K562 (cell line): ENCODE measurements at regions not wholly inside any gene's neighbourhood (a gene's known extent, or its start where the extent isn't known, plus 50 kb on each side); places are given as distances from the start of the nearest gene placed in this dataset.

Source experiments
- ATAC-seq: fragments of 200-7000 bp; cut with Tn5 transposase; 3 replicates; pipeline ENCODE4 v1.9.1; 2020; ENCODE audit warnings: moderate library complexity
- BruUV-seq: library from RNA; stranded (reverse); fragments of 400-500 nt; replicated peaks from 2 replicates; lab custom pipeline; 2021; lab: Mats Ljungman, UMichigan
- CTCF ChIA-PET: fragments of 300-600 bp; formaldehyde crosslinking; extraction: SDS; loops from one replicate; lab custom pipeline; 2021; ENCODE audit warnings: low intra/inter-chr PET ratio; lab: Yijun Ruan, JAX
- POLR2A ChIA-PET: fragments of 300-600, 350-650 bp; sonication (Branson Sonifier 250); formaldehyde crosslinking; extraction: SDS; loops from one replicate; lab custom pipeline; 2021; ENCODE audit warnings: antibody characterized with exemption, inconsistent platforms; lab: Yijun Ruan, JAX
- DNase-seq, 4 experiments: peaks; one replicate each; pipeline versions ENCODE4 v3.0.0 to v3.0.0-alpha.2; 2011 to 2018; ENCODE audit warnings: low spot score in 3 of 4, mixed read lengths in 3 of 4; ENCODE audit errors: extremely low read depth in 1 of 4
- FAIRE-seq: peaks from 2 replicates; lab custom pipeline; 2011; peaks lifted over from hg19 to GRCh38; lab: Jason Lieb, UNC
- H2AFZ ChIP-seq: 2 replicates; pipeline ENCODE4 v1.6.0; 2011; ENCODE audit warnings: low read depth, low read length, control low read depth, inconsistent platforms
- H3K27ac ChIP-seq: fragments of 200-600 bp; 3 replicates; pipeline ENCODE4 v1.8.0; 2011; ENCODE audit warnings: low read depth, mild to moderate bottlenecking, control low read depth, inconsistent platforms, low read length, moderate library complexity, mixed read lengths; ENCODE audit errors: extremely low read depth
- H3K27me3 ChIP-seq, 2 experiments: fragments of 300-600 bp in 1 of 2; 2 replicates in 1 of 2; 3 replicates in 1 of 2; pipeline versions ENCODE4 v1.6.0 to v1.8.0; 2011; ENCODE audit warnings: inconsistent platforms in 2 of 2, low read length in 2 of 2, mild to moderate bottlenecking in 1 of 2, mixed read lengths in 1 of 2, moderate library complexity in 1 of 2; ENCODE audit not compliant: control insufficient read depth in 2 of 2, insufficient read depth in 2 of 2
- H3K36me3 ChIP-seq: fragments of 300-600 bp; 3 replicates; pipeline ENCODE4 v1.8.0; 2011; ENCODE audit warnings: mild to moderate bottlenecking, low read length, inconsistent platforms; ENCODE audit not compliant: control insufficient read depth, insufficient read depth
- H3K4me1 ChIP-seq, 2 experiments: fragments of 200-600 bp in 1 of 2; replicated peaks in 1 of 2; 2 replicates in 1 of 2; 3 replicates in 1 of 2; pipeline versions ENCODE4 v1.5.1 to v1.8.0; 2011; ENCODE audit warnings: inconsistent platforms in 2 of 2, low read length in 2 of 2, mild to moderate bottlenecking in 1 of 2, mixed read lengths in 1 of 2, moderate library complexity in 1 of 2; ENCODE audit not compliant: control insufficient read depth in 2 of 2, insufficient read depth in 2 of 2
- H3K4me2 ChIP-seq: 2 replicates; pipeline ENCODE4 v1.6.1; 2011; ENCODE audit warnings: low read length, control low read depth, inconsistent platforms, mixed read lengths; ENCODE audit not compliant: insufficient read depth
- H3K4me3 ChIP-seq: fragments of 200-600 bp; sonication (generic), shearing (Covaris generic); 2 replicates; pipeline ENCODE4 v1.5.1; 2016; ENCODE audit warnings: control low read depth, inconsistent platforms
- H3K79me2 ChIP-seq: fragments of 200-600 bp; 3 replicates; pipeline ENCODE4 v1.8.0; 2011; ENCODE audit warnings: low read length, inconsistent platforms; ENCODE audit not compliant: control insufficient read depth, insufficient read depth
- H3K9ac ChIP-seq, 2 experiments: 2 replicates each; pipeline versions ENCODE4 v1.6.0 to v1.6.1; 2011; ENCODE audit warnings: low read depth in 2 of 2, low read length in 2 of 2, control low read depth in 1 of 2, inconsistent platforms in 1 of 2, mild to moderate bottlenecking in 1 of 2, mixed read lengths in 1 of 2; ENCODE audit not compliant: insufficient read depth in 1 of 2
- H3K9me1 ChIP-seq: one replicate; pipeline ENCODE4 v1.6.0; 2011; ENCODE audit warnings: inconsistent platforms, mild to moderate bottlenecking, low read length, moderate library complexity; ENCODE audit not compliant: control insufficient read depth, insufficient read depth
- H3K9me3 ChIP-seq: replicated peaks from 2 replicates; pipeline ENCODE4 v1.5.1; 2011; ENCODE audit warnings: low read depth, low read length, inconsistent platforms; ENCODE audit not compliant: control insufficient read depth, insufficient read depth
- H4K20me1 ChIP-seq: replicated peaks from 2 replicates; pipeline ENCODE4 v1.6.1; 2011; ENCODE audit warnings: low read length, inconsistent platforms, mixed read lengths; ENCODE audit not compliant: control insufficient read depth, insufficient read depth
- CBX3 ChIP-seq, 2 experiments: IDR thresholded peaks; 1 replicate in 1 of 2; 2 replicates in 1 of 2; pipeline ENCODE4 v1.6.1; 2012; ENCODE audit warnings: inconsistent platforms in 2 of 2, low read length in 2 of 2, borderline replicate concordance in 1 of 2, control low read depth in 1 of 2
- FIP1L1 ChIP-seq: fragments of 200-400 bp; formaldehyde crosslinking; IDR thresholded peaks from 2 replicates; pipeline ENCODE4 v1.6.1; 2018; ENCODE audit warnings: mild to moderate bottlenecking, low read depth, low read length; ENCODE audit not compliant: poor library complexity, severe bottlenecking
- FOXA1 ChIP-seq: fragments of 450-650 bp; IDR thresholded peaks from 2 replicates; pipeline ENCODE4 v1.6.1; 2016; ENCODE audit warnings: mild to moderate bottlenecking, borderline replicate concordance
- HDAC8 ChIP-seq: fragments of 450-650 bp; IDR thresholded peaks from 2 replicates; pipeline ENCODE4 v1.6.1; 2016; ENCODE audit warnings: mild to moderate bottlenecking, missing genetic modification characterization, moderate library complexity, missing compliant biosample characterization
- HMG20B ChIP-seq: fragments of 250-450 bp; sonication (Bioruptor Pico); IDR thresholded peaks from 2 replicates; pipeline ENCODE4 v1.5.0; 2021; ENCODE audit warnings: mild to moderate bottlenecking
- ILF3 ChIP-seq: fragments of 450-650 bp; IDR thresholded peaks from 2 replicates; pipeline ENCODE4 v1.6.1; 2018; ENCODE audit warnings: antibody characterized with exemption, mild to moderate bottlenecking, moderate library complexity, borderline replicate concordance
- ILK ChIP-seq: fragments of 450-650 bp; IDR thresholded peaks from 2 replicates; pipeline ENCODE4 v1.6.1; 2016; ENCODE audit warnings: missing genetic modification characterization, low read depth, mild to moderate bottlenecking, missing compliant biosample characterization, moderate library complexity, borderline replicate concordance
- KLF10 ChIP-seq: fragments of 250-450 bp; sonication (Bioruptor Pico); IDR thresholded peaks from 2 replicates; pipeline ENCODE4 v1.6.1; 2021; ENCODE audit warnings: matching md5 sums
- RFX7 ChIP-seq: fragments of 250-450 bp; sonication (Bioruptor Pico); IDR thresholded peaks from 2 replicates; pipeline ENCODE4 v1.5.1; 2021; ENCODE audit warnings: mild to moderate bottlenecking
- SRSF7 ChIP-seq: fragments of 200-400 bp; formaldehyde crosslinking; optimal IDR thresholded peaks from 2 replicates; pipeline ENCODE3; 2017; ENCODE audit warnings: mild to moderate bottlenecking, low read depth, low read length
- TCFL5 ChIP-seq: fragments of 250-450 bp; sonication (Bioruptor Pico); conservative IDR thresholded peaks from 2 replicates; pipeline ENCODE4 v1.6.1; 2021; ENCODE audit warnings: mild to moderate bottlenecking, moderate library complexity, matching md5 sums
- ZNF133 ChIP-seq: fragments of 250-450 bp; sonication (Bioruptor Pico); IDR thresholded peaks from 2 replicates; pipeline ENCODE4 v1.4.0; 2020; ENCODE audit warnings: mild to moderate bottlenecking
- ZNF444 ChIP-seq: fragments of 250-450 bp; sonication (Bioruptor Pico); IDR thresholded peaks from 2 replicates; pipeline ENCODE4 v1.4.0; 2020; ENCODE audit warnings: mild to moderate bottlenecking, moderate library complexity
- ZNF586 ChIP-seq: fragments of 450-650 bp; formaldehyde crosslinking; conservative IDR thresholded peaks from 2 replicates; pipeline ENCODE4 v1.4.0; 2020; ENCODE audit warnings: mild to moderate bottlenecking, moderate library complexity
- ZNF77 ChIP-seq: fragments of 250-450 bp; sonication (Bioruptor Pico); IDR thresholded peaks from 2 replicates; pipeline ENCODE4 v1.5.0; 2020
- WGBS: fragments of 100-300 bp; shearing (Covaris generic); methylation state at CpG from one replicate; pipeline ENCODE4 v1.1.6; 2016; ENCODE audit warnings: low coverage, mixed read lengths; ENCODE audit not compliant: insufficient coverage; ENCODE audit errors: missing lambda C conversion rate; 5-methylcytosine and 5-hydroxymethylcytosine counted together
- in situ Hi-C: fragments of 300-500 bp; cut with MboI; formaldehyde crosslinking; loops from 4 replicates; pipeline ENCODE4 v1.15.0; 2018; ENCODE audit warnings: inconsistent platforms, mixed read lengths
- intact Hi-C: fragments of 100-400 bp; cut with micrococcal nuclease; formaldehyde crosslinking; loops from 2 replicates; pipeline ENCODE4 v1.14.2; 2022
- TF ChIP-seq, protein P1 (sequence below): fragments of 250-450 bp; sonication (Bioruptor Pico); IDR thresholded peaks from 2 replicates; pipeline ENCODE4 v1.5.0; 2021; ENCODE audit warnings: mild to moderate bottlenecking, borderline replicate concordance

- no peak for ATAC-seq
- POLR2A ChIA-PET: no interaction called here
- no peaks in the 10 kb centered on the region for H3K9me3 ChIP-seq
- no peak overlapping the region for H3K4me3 ChIP-seq
- H3K79me2 ChIP-seq: no peaks in the 10 kb centered on the region
- no peaks in the 10 kb centered on the region for H4K20me1 ChIP-seq
- BruUV-seq: no TSS peak
- CTCF ChIA-PET: no interaction called here
- no peak for TF ChIP-seq TCFL5 (CRISPR knock-in tag)
- no peak for TF ChIP-seq RFX7 (CRISPR knock-in tag)
- no peak for TF ChIP-seq CBX3 (IDR thresholded peaks at IDR 0.05; ENCODE audit: borderline replicate concordance in 1 of 2, low read length in 2 of 2)
- no peak for TF ChIP-seq FIP1L1
- no peak for TF ChIP-seq ZNF77 (CRISPR knock-in tag)
- no peak for TF ChIP-seq ILK
- TF ChIP-seq ZNF133 (CRISPR knock-in tag): no peak
- no peak for TF ChIP-seq KLF10 (CRISPR knock-in tag)
- TF ChIP-seq HMG20B: no peak
- no peak for TF ChIP-seq ZNF444 (CRISPR knock-in tag)
- TF ChIP-seq ZNF586: no peak
- no peak for TF ChIP-seq ILF3
- TF ChIP-seq SRSF7: no peak
- TF ChIP-seq HDAC8 (tag): no peak
- TF ChIP-seq, protein P1, sequence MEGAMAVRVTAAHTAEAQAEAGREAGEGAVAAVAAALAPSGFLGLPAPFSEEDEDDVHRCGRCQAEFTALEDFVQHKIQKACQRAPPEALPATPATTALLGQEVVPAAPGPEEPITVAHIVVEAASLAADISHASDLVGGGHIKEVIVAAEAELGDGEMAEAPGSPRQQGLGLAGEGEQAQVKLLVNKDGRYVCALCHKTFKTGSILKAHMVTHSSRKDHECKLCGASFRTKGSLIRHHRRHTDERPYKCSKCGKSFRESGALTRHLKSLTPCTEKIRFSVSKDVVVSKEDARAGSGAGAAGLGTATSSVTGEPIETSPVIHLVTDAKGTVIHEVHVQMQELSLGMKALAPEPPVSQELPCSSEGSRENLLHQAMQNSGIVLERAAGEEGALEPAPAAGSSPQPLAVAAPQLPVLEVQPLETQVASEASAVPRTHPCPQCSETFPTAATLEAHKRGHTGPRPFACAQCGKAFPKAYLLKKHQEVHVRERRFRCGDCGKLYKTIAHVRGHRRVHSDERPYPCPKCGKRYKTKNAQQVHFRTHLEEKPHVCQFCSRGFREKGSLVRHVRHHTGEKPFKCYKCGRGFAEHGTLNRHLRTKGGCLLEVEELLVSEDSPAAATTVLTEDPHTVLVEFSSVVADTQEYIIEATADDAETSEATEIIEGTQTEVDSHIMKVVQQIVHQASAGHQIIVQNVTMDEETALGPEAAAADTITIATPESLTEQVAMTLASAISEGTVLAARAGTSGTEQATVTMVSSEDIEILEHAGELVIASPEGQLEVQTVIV (CRISPR knock-in tag): no peak
- no peak for TF ChIP-seq FOXA1
- H3K36me3 ChIP-seq: no peaks in the 10 kb centered on the region
- H3K27me3 ChIP-seq: no peaks in the 10 kb centered on the region
- H3K27ac ChIP-seq: no peak overlapping the region
- WGBS: 0% methylated on average over 1 of the region's 1 CpG
- in situ Hi-C loops: no loop called here
- H3K4me1 ChIP-seq: no peaks in the 10 kb centered on the region
- H3K9ac ChIP-seq: no peak overlapping the region
- no peaks in the 10 kb centered on the region for H3K9me1 ChIP-seq
- no peak overlapping the region for H3K4me2 ChIP-seq
- DNase-seq: no peak
- intact Hi-C loops: no loop called here
- no peak overlapping the region for H2AFZ ChIP-seq
- FAIRE-seq: no peak
These were observed 518.3 kb upstream of the JAG1 start for GRCh38 chr20:11192106-11192505.
